Body of pancreas (tissue), 4 donors: ENCODE measurements at regions not wholly inside any gene's neighbourhood (a gene's known extent, or its start where the extent isn't known, plus 50 kb on each side); places are given as distances from the start of the nearest gene placed in this dataset.

Source experiments
- CTCF ChIP-seq, 7 experiments: fragments of 450-650 bp in 4 of 7; fragments of 200-600 bp in 3 of 7; sonication (generic) in 3 of 7; IDR thresholded peaks; one replicate each; pipeline ENCODE4 v1.5.1; 2016 to 2019; ENCODE audit warnings: antibody characterized with exemption in 7 of 7
- POLR2A ChIP-seq, 3 donors: fragments of 450-650 bp; IDR thresholded peaks; one replicate each; pipeline ENCODE4 v1.6.1; 2016; ENCODE audit warnings: antibody characterized with exemption in 3 of 3, mild to moderate bottlenecking in 2 of 3

- no peak for TF ChIP-seq CTCF (IDR thresholded peaks at IDR 0.05)
- no peak for TF ChIP-seq POLR2A (IDR thresholded peaks at IDR 0.05)
Observed at GRCh38 chr7:19290968-19291367, 145.7 kb upstream of the FERD3L start.
